ENCODE measurements at regions not wholly inside any gene's neighbourhood (a gene's known extent, or its start where the extent isn't known, plus 50 kb on each side); places are given as distances from the start of the nearest gene placed in this dataset.

DNA sequence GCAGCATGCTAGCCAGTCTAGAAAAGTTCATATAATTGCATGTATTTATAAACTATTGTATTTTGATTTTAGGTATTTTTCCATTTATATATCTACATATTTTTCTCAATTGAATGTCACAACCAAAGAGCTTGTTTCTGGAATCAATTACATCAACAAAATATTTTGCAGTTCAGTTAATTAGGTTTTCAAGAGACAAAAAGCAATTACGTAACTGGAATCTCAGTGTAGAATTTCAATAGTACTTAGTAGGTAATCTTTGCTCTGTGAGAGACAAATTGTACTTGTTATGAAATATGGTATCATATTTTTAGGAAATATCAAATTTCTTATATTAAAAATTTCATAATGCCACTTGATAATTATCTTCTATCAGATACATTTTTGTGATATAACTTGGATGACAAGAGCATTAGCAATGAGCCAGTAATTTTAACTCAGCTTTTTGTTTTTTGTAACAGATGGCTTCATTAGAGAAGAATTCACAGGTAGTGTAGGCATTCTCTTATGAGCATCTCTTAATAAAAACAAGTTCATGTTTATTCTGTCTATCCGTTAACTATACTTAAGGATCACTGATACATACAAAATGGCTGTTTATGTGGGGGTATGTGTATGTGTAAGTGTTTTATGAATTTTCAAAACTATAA lies 774.7 kb downstream of the C12orf50 start:
- Histone ChIP-seq H3K9me3 (no peaks in the 10 kb centered on the region), H3K4me1 (no peaks in the 10 kb centered on the region), H3K36me3 (no peaks in the 10 kb centered on the region), H3K27ac (no peak overlapping the region), H3K4me3 (no peak overlapping the region), H3K27me3 (no peaks in the 10 kb centered on the region)
- no peak for ATAC-seq (ENCODE audit: low FRiP score in 2 of 2)
- TF ChIP-seq POLR2A (IDR thresholded peaks at IDR 0.05), result no peak
- no peak for DNase-seq
- WGBS, 2 donors, result 85 to 92% methylated on average over 2 of the region's 2 CpGs

DNA sequence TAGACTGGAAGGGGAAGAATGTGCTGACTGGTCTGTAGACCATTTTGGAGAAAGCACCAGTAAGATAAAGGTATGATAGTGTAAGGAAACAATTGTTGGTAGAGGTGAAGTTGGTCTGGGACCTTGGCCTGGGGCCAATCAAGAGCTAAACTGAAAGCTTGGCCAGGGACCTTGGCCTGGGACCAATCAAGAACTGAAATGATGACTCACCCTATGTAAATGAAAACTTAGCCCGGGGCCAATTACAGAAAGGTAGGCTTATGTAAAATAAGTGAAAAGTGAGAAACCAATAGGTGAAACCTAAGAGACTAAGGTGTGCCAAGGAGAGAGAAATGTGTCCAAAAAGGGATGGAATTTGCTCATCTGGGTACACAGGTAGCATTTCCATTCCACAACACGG lies 776.0 kb downstream of the C12orf50 start:
- Histone ChIP-seq H3K27me3 (no peaks in the 10 kb centered on the region), H3K4me3 (no peak overlapping the region), H3K36me3 (no peaks in the 10 kb centered on the region), H3K27ac (no peak overlapping the region), H3K4me1 (no peaks in the 10 kb centered on the region), H3K9me3 (no peaks in the 10 kb centered on the region)
- WGBS, 2 donors, result 80 to 86% methylated on average over 2 of the region's 2 CpGs
- DNase-seq (no peak), ATAC-seq (ENCODE audit: low FRiP score in 2 of 2) (no peak)
- TF ChIP-seq POLR2AphosphoS5 (IDR thresholded peaks at IDR 0.05), result no peak
- no peak for TF ChIP-seq EP300 (IDR thresholded peaks at IDR 0.05)
- TF ChIP-seq, protein P1, sequence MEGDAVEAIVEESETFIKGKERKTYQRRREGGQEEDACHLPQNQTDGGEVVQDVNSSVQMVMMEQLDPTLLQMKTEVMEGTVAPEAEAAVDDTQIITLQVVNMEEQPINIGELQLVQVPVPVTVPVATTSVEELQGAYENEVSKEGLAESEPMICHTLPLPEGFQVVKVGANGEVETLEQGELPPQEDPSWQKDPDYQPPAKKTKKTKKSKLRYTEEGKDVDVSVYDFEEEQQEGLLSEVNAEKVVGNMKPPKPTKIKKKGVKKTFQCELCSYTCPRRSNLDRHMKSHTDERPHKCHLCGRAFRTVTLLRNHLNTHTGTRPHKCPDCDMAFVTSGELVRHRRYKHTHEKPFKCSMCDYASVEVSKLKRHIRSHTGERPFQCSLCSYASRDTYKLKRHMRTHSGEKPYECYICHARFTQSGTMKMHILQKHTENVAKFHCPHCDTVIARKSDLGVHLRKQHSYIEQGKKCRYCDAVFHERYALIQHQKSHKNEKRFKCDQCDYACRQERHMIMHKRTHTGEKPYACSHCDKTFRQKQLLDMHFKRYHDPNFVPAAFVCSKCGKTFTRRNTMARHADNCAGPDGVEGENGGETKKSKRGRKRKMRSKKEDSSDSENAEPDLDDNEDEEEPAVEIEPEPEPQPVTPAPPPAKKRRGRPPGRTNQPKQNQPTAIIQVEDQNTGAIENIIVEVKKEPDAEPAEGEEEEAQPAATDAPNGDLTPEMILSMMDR (IDR thresholded peaks at IDR 0.05), result no peak
- no peak for TF ChIP-seq POLR2A (IDR thresholded peaks at IDR 0.05)

DNA sequence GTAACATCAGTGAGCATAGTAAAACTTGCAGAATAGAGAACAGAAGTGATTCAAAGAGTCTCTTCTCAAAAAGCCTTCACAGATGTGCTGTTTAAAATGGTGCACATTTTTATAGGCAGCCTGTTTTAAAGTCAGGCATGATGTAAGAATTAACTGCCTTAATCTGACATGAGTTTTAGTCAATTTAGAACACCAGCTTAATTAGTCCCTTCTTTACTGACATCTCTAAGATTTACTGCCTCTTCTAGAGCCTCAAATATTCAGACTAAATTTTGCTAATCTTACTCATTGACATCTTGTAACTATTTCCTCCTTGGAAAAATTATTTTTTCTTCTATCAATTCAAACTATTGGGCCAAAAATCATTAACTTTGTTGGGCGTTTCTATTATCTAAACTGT lies 782.5 kb downstream of the C12orf50 start:
- Histone ChIP-seq H3K27me3 (no peaks in the 10 kb centered on the region), H3K36me3 (no peaks in the 10 kb centered on the region), H3K27ac (no peak overlapping the region), H3K4me3 (no peak overlapping the region), H3K4me1 (no peaks in the 10 kb centered on the region), H3K9me3 (no peaks in the 10 kb centered on the region)
- WGBS, 2 donors, result 60 to 63% methylated on average over 1 of the region's 1 CpG
- no peak for DNase-seq
- ATAC-seq (ENCODE audit: low FRiP score in 2 of 2), result no peak
- TF ChIP-seq, protein P1 (IDR thresholded peaks at IDR 0.05), result no peak
- TF ChIP-seq POLR2AphosphoS5 (IDR thresholded peaks at IDR 0.05), result no peak
- TF ChIP-seq POLR2A (IDR thresholded peaks at IDR 0.05), result no peak
- TF ChIP-seq EP300 (IDR thresholded peaks at IDR 0.05), result no peak

DNA sequence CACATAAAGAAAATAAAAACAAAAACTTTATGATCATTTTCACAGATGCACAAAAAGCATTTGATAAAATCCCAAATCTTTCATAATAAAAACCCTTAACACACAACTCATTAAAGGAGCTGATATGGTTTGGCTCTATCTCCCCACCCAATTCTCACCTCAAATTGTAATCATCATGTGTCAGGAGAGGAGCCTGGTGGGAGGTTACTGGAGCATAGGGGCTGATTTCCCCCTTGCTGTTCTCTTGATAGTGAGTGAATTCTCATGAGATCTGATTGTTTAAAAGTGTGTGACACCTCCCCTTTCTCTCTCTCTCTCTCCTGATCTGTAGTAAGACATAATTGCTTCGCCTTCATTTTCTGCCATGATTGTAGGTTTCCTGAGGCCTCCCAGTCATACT lies 790.7 kb downstream of the C12orf50 start:
- Histone ChIP-seq H3K36me3 (no peaks in the 10 kb centered on the region), H3K9me3 (no peaks in the 10 kb centered on the region), H3K27ac (no peak overlapping the region), H3K4me3 (no peak overlapping the region), H3K27me3 (no peaks in the 10 kb centered on the region), H3K4me1 (no peaks in the 10 kb centered on the region)
- no peak for DNase-seq
- TF ChIP-seq, protein P1 (IDR thresholded peaks at IDR 0.05), result no peak
- TF ChIP-seq EP300 (IDR thresholded peaks at IDR 0.05) (no peak), POLR2A (IDR thresholded peaks at IDR 0.05) (no peak), POLR2AphosphoS5 (IDR thresholded peaks at IDR 0.05) (no peak)
- 81 to 85% methylated on average over 1 of the region's 1 CpG for WGBS, 2 donors
- no peak for ATAC-seq (ENCODE audit: low FRiP score in 2 of 2)

DNA sequence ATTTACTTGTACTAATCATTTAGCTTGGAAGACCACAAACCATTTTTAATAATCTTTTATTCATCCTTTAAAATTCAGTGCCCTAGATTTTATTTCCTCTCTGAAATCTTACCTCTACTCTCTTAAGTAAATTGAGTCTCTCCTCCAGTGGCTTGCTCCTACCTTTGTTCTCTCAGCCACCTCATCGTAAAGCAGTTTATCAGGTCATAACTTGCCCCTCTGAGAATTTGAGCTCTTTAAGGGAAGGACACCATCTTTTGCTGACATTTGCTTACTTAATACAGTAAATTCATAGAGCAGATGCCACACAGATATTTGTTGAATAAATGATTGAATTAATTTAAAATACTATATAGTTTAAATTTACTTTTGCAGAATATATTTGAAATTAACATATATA lies 794.3 kb downstream of the C12orf50 start:
- DNase-seq (no peak), ATAC-seq (ENCODE audit: low FRiP score in 2 of 2) (no peak)
- TF ChIP-seq, protein P1 (IDR thresholded peaks at IDR 0.05), result no peak
- no peak for TF ChIP-seq POLR2AphosphoS5 (IDR thresholded peaks at IDR 0.05)
- TF ChIP-seq POLR2A (IDR thresholded peaks at IDR 0.05), result no peak
- no peak for TF ChIP-seq EP300 (IDR thresholded peaks at IDR 0.05)
- H3K36me3 ChIP-seq, result no peaks in the 10 kb centered on the region
- H3K27me3 ChIP-seq, result no peaks in the 10 kb centered on the region
- no peak overlapping the region for H3K27ac ChIP-seq
- H3K4me3 ChIP-seq, result no peak overlapping the region
- no peaks in the 10 kb centered on the region for H3K9me3 ChIP-seq
- no peaks in the 10 kb centered on the region for H3K4me1 ChIP-seq
- WGBS, 2 donors, result 73 to 91% methylated on average over 1 of the region's 1 CpG

Measured in upper lobe of left lung (tissue), 6 donors.